Ecto neural progenitor cell (in vitro differentiated cells): ENCODE measurements at regions not wholly inside any gene's neighbourhood (a gene's known extent, or its start where the extent isn't known, plus 50 kb on each side); places are given as distances from the start of the nearest gene placed in this dataset.
"Not testable (repeated sequence)": the region's sequence is repeated elsewhere in the genome, so short reads cannot be mapped to it uniquely, and the experiment has no call there.

Source experiments
- DNase-seq: peaks from one replicate; pipeline ENCODE4 v3.0.0-alpha.2; 2018; ENCODE audit warnings: low spot score

GRCh38 chr3:94609908-94610307 lies 547.0 kb downstream of the NSUN3 start:
- no peak for DNase-seq

GRCh38 chr3:94611596-94611995 lies 548.7 kb downstream of the NSUN3 start:
- no peak for DNase-seq

GRCh38 chr3:94612631-94613030 lies 549.8 kb downstream of the NSUN3 start:
- DNase-seq, result no peak

- DNase-seq, result no peak
These were observed 551.3 kb downstream of the NSUN3 start for GRCh38 chr3:94614192-94614591.

GRCh38 chr3:94615275-94616065 lies 552.6 kb downstream of the NSUN3 start:
- DNase-seq, result no peak

GRCh38 chr3:94616833-94617232 lies 554.0 kb downstream of the NSUN3 start:
- DNase-seq, result no peak

GRCh38 chr3:94617312-94617711 lies 554.5 kb downstream of the NSUN3 start:
- DNase-seq, result no peak

- DNase-seq, result no peak
These were observed 556.8 kb downstream of the NSUN3 start for GRCh38 chr3:94619643-94620042.

- no peak for DNase-seq
These were observed 563.7 kb downstream of the NSUN3 start for GRCh38 chr3:94626573-94626972.

GRCh38 chr3:94627689-94628088 lies 564.8 kb downstream of the NSUN3 start:
- DNase-seq, result no peak

GRCh38 chr3:94643400-94643799 lies 580.5 kb downstream of the NSUN3 start:
- no peak for DNase-seq

- no peak for DNase-seq
These were observed 582.9 kb downstream of the NSUN3 start for GRCh38 chr3:94645790-94646189.

GRCh38 chr3:94647131-94647530 lies 584.3 kb downstream of the NSUN3 start:
- no peak for DNase-seq

GRCh38 chr3:94648270-94649180 lies 585.7 kb downstream of the NSUN3 start:
- DNase-seq, result not testable (repeated sequence)

- DNase-seq, result no peak
These were observed 591.2 kb downstream of the NSUN3 start for GRCh38 chr3:94654096-94654495.

- no peak for DNase-seq
These were observed 603.1 kb downstream of the NSUN3 start for GRCh38 chr3:94665922-94666321.

- DNase-seq, result no peak
These were observed 608.2 kb downstream of the NSUN3 start for GRCh38 chr3:94671078-94671477.

GRCh38 chr3:94673876-94674275 lies 611.0 kb downstream of the NSUN3 start:
- no peak for DNase-seq

GRCh38 chr3:94686208-94686607 lies 623.3 kb downstream of the NSUN3 start:
- DNase-seq, result no peak

GRCh38 chr3:94693997-94694640 lies 631.3 kb downstream of the NSUN3 start:
- DNase-seq, result no peak

- DNase-seq, result no peak
These were observed 632.0 kb downstream of the NSUN3 start for GRCh38 chr3:94694894-94695293.

GRCh38 chr3:94704467-94704866 lies 641.6 kb downstream of the NSUN3 start:
- DNase-seq, result no peak
